ENCODE measurements at regions not wholly inside any gene's neighbourhood (a gene's known extent, or its start where the extent isn't known, plus 50 kb on each side); places are given as distances from the start of the nearest gene placed in this dataset.

DNA sequence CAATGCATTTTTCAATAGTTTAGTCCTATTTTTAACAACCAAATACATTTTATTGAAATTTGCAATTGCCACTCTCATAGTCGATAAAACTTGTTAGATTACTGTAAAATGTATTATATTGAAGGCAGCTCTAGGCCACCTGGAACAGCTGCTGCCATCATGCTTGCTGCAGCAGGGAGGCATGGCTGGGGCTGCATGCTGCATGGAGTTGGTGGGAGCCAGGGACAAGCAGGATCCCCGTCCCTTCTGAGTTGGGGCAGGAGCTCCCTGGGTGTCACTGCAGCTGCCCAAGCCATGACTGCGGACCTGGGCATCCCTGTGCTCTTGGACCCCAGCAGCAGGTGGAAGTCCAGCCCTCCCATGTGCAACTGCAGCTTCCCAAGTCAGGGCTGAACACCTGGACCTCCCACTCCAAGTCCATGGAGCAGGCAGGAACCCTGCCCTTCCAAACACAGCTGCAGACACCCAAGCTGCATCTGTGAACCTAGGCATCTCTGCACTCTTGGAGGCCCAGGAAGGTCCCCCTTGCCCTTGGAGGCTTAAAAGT is 742.0 kb downstream of the ZBBX start:
- no peak for TF ChIP-seq TAF1 (IDR thresholded peaks at IDR 0.05; ENCODE audit: borderline replicate concordance, low read depth, low read length)
- TF ChIP-seq POLR2AphosphoS5 (IDR thresholded peaks at IDR 0.05; ENCODE audit: low read depth, low read length): no peak

All from GM12892 (cell line).